ENCODE measurements at regions not wholly inside any gene's neighbourhood (a gene's known extent, or its start where the extent isn't known, plus 50 kb on each side); places are given as distances from the start of the nearest gene placed in this dataset.

- Mint-ChIP-seq H3K36me3 (ENCODE audit: unreplicated experiment) (no peaks in the 10 kb centered on the region), H3K27ac (ENCODE audit: unreplicated experiment) (no peak overlapping the region), H3K27me3 (ENCODE audit: unreplicated experiment) (peaks cover 4% of the 10 kb centered on the region), H3K4me1 (ENCODE audit: low read depth, unreplicated experiment) (no peaks in the 10 kb centered on the region), H3K4me3 (ENCODE audit: unreplicated experiment) (no peak overlapping the region), H3K9me3 (ENCODE audit: unreplicated experiment) (no peaks in the 10 kb centered on the region)
- TF ChIP-seq, protein P1, sequence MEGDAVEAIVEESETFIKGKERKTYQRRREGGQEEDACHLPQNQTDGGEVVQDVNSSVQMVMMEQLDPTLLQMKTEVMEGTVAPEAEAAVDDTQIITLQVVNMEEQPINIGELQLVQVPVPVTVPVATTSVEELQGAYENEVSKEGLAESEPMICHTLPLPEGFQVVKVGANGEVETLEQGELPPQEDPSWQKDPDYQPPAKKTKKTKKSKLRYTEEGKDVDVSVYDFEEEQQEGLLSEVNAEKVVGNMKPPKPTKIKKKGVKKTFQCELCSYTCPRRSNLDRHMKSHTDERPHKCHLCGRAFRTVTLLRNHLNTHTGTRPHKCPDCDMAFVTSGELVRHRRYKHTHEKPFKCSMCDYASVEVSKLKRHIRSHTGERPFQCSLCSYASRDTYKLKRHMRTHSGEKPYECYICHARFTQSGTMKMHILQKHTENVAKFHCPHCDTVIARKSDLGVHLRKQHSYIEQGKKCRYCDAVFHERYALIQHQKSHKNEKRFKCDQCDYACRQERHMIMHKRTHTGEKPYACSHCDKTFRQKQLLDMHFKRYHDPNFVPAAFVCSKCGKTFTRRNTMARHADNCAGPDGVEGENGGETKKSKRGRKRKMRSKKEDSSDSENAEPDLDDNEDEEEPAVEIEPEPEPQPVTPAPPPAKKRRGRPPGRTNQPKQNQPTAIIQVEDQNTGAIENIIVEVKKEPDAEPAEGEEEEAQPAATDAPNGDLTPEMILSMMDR (IDR thresholded peaks at IDR 0.05; ENCODE audit: partially characterized antibody, unreplicated experiment), result no peak
- no peak for DNase-seq
Measured at GRCh38 chr21:35400233-35400939, 351.3 kb upstream of the RUNX1 start.

GRCh38 chr21:35399706-35400105 lies 350.6 kb upstream of the RUNX1 start:
- H3K4me3 Mint-ChIP-seq (ENCODE audit: unreplicated experiment), result no peak overlapping the region
- H3K27me3 Mint-ChIP-seq (ENCODE audit: unreplicated experiment), result peaks cover 4% of the 10 kb centered on the region
- H3K36me3 Mint-ChIP-seq (ENCODE audit: unreplicated experiment), result no peaks in the 10 kb centered on the region
- H3K4me1 Mint-ChIP-seq (ENCODE audit: low read depth, unreplicated experiment), result no peaks in the 10 kb centered on the region
- H3K9me3 Mint-ChIP-seq (ENCODE audit: unreplicated experiment), result no peaks in the 10 kb centered on the region
- TF ChIP-seq, protein P1 (IDR thresholded peaks at IDR 0.05; ENCODE audit: partially characterized antibody, unreplicated experiment), result no peak
- no peak overlapping the region for H3K27ac Mint-ChIP-seq (ENCODE audit: unreplicated experiment)
- DNase-seq, result no peak

GRCh38 chr21:35399002-35399530 lies 350.0 kb upstream of the RUNX1 start:
- no peaks in the 10 kb centered on the region for H3K36me3 Mint-ChIP-seq (ENCODE audit: unreplicated experiment)
- TF ChIP-seq, protein P1 (IDR thresholded peaks at IDR 0.05; ENCODE audit: partially characterized antibody, unreplicated experiment), result no peak
- no peaks in the 10 kb centered on the region for H3K9me3 Mint-ChIP-seq (ENCODE audit: unreplicated experiment)
- no peak overlapping the region for H3K27ac Mint-ChIP-seq (ENCODE audit: unreplicated experiment)
- H3K4me1 Mint-ChIP-seq (ENCODE audit: low read depth, unreplicated experiment), result no peaks in the 10 kb centered on the region
- H3K27me3 Mint-ChIP-seq (ENCODE audit: unreplicated experiment), result peaks cover 4% of the 10 kb centered on the region
- no peak overlapping the region for H3K4me3 Mint-ChIP-seq (ENCODE audit: unreplicated experiment)
- DNase-seq, result no peak

- no peaks in the 10 kb centered on the region for H3K36me3 Mint-ChIP-seq (ENCODE audit: unreplicated experiment)
- TF ChIP-seq, protein P1 (IDR thresholded peaks at IDR 0.05; ENCODE audit: partially characterized antibody, unreplicated experiment), result no peak
- DNase-seq, result no peak
- no peak overlapping the region for H3K27ac Mint-ChIP-seq (ENCODE audit: unreplicated experiment)
- no peaks in the 10 kb centered on the region for H3K4me1 Mint-ChIP-seq (ENCODE audit: low read depth, unreplicated experiment)
- no peak overlapping the region for H3K4me3 Mint-ChIP-seq (ENCODE audit: unreplicated experiment)
- no peaks in the 10 kb centered on the region for H3K9me3 Mint-ChIP-seq (ENCODE audit: unreplicated experiment)
- peaks cover 4% of the 10 kb centered on the region for H3K27me3 Mint-ChIP-seq (ENCODE audit: unreplicated experiment)
Measured at GRCh38 chr21:35398346-35398982, 349.4 kb upstream of the RUNX1 start.

GRCh38 chr21:35397781-35398180 lies 348.7 kb upstream of the RUNX1 start:
- Mint-ChIP-seq H3K36me3 (ENCODE audit: unreplicated experiment) (no peaks in the 10 kb centered on the region), H3K4me1 (ENCODE audit: low read depth, unreplicated experiment) (no peaks in the 10 kb centered on the region), H3K4me3 (ENCODE audit: unreplicated experiment) (no peak overlapping the region), H3K27ac (ENCODE audit: unreplicated experiment) (no peak overlapping the region), H3K27me3 (ENCODE audit: unreplicated experiment) (peaks cover 4% of the 10 kb centered on the region), H3K9me3 (ENCODE audit: unreplicated experiment) (no peaks in the 10 kb centered on the region)
- no peak for DNase-seq
- TF ChIP-seq, protein P1 (IDR thresholded peaks at IDR 0.05; ENCODE audit: partially characterized antibody, unreplicated experiment), result no peak
